GM21381 (cell line): ENCODE measurements at regions not wholly inside any gene's neighbourhood (a gene's known extent, or its start where the extent isn't known, plus 50 kb on each side); places are given as distances from the start of the nearest gene placed in this dataset.
"Not testable (repeated sequence)": the region's sequence is repeated elsewhere in the genome, so short reads cannot be mapped to it uniquely, and the experiment has no call there.

Experiments
- ATAC-seq: cut with Tn5 transposase; IDR thresholded peaks from one replicate; pipeline ENCODE4 v1.9.1; 2021; ENCODE audit warnings: mild to moderate bottlenecking, moderate library complexity; ENCODE audit not compliant: unreplicated experiment

DNA sequence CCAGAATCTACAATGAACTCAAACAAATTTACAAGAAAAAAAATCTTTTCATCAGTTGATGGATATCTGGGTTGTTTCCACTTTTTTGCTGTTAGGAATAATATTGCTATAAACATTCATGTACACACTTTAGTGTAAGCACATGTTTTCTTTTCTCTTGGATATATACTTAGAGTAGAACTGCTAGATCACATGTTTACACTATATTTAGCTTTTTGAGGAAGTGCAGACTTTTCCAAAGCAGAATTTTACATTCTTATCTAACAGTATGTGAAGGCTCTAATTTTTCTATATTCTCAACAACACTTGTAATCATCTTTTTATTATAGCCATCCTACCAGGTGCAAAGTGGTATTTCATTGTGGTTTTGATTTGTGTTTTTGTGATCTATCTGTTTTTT lies 103.6 kb upstream of the RMP24 start:
- ATAC-seq: no peak

- no peak for ATAC-seq
These were observed 101.1 kb upstream of the RMP24 start for GRCh38 chr18:35871337-35871736.

- no peak for ATAC-seq
These were observed 96.9 kb upstream of the RMP24 start for GRCh38 chr18:35875566-35875965.

GRCh38 chr18:35876243-35876642 lies 96.2 kb upstream of the RMP24 start:
- no peak for ATAC-seq

- no peak for ATAC-seq
These were observed 91.6 kb upstream of the RMP24 start for GRCh38 chr18:35880788-35881455.

GRCh38 chr18:35888329-35888728 lies 84.2 kb upstream of the RMP24 start:
- ATAC-seq: no peak

DNA sequence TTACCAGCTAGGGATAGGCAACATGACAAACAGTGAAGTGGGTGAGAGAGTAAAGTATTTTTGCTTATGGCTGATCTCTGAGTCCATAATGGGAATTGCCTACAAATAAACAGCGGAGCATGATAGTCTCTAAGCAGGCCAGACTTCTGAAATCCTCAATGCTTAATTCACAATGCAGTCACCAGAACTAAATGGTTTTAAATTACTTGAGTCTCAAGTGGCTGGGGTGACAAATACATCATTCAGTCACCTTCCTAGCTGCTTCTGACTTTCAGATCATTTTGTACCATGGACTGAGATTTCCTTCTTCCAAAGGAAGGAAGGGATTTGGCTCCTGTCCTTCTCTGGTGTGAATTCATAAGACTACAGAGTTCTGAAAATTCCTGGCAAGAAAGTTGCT lies 82.8 kb upstream of the RMP24 start:
- no peak for ATAC-seq

DNA sequence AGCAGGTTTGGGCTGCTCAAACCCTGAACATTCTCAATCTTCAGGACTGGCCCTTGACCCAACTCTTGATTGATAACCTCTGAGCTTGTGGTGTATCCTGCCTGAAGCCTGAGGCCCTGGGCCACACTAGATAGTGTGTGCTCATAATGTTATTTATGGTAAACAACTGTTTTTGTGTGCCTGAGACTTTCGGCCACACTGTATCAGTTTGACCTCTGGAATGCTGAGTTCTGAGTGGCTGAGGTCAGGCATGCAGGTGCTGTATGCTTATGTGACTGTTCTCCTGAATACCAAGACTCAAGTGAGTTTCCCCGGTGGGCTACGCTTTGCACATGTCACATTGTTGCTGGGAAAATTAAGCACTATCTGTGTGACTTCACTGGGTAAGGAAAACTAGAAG lies 82.2 kb upstream of the RMP24 start:
- no peak for ATAC-seq

GRCh38 chr18:35892118-35892517 lies 80.4 kb upstream of the RMP24 start:
- no peak for ATAC-seq

GRCh38 chr18:35897481-35897880 lies 75.0 kb upstream of the RMP24 start:
- not testable (repeated sequence) for ATAC-seq

DNA sequence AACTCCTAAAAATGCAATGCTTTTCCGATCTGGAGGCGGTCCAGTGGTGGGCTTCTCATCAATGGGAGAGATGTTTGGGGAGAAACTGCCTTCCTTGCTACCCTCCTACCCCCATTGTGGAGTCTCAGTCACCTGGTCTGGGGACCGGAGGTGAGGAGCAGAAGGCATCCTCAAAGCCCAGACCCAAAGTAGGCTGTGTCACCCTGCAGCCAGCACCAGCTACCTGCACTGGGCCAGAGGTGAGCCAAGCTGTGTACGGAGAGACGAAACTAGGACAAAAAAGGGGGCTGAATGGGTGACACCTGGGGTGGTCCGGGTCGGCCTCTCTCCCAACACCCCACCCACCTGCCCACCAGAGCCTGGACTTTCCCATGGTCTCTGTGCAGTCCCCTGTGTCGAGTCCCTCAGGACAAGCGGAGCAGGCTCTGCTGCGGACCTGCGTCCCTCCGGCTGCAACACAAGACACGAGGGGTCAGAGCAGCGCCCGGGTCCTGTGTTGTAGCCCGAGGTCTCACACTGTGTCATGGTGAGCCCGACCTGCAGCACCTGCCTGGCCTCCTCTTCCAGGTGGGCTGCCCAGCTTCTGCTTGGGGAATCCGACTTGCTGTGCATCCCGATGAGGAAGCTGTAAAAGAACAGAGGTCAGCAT lies 68.0 kb upstream of the RMP24 start:
- ATAC-seq: no peak

DNA sequence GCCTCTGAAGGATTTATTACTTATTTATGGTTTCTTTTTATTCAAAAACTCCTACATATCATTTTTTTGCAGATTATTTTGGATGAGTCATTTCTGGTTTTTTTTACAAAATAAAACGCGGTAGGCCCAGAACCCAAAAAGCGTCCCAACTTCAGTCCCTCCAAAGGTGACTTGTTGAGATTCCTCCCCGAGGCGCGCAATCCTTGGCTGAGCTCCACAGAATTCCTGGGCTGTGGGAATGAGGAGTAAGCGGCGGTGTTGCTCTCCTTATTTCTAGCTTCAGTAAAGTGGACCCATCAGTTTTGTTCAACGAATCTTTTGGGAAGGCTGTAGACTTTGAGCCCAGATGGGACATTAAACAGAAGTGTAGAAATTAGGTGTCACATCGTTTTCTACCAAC lies 67.0 kb upstream of the RMP24 start:
- ATAC-seq: no peak

GRCh38 chr18:35906291-35906690 lies 66.2 kb upstream of the RMP24 start:
- ATAC-seq: not testable (repeated sequence)

DNA sequence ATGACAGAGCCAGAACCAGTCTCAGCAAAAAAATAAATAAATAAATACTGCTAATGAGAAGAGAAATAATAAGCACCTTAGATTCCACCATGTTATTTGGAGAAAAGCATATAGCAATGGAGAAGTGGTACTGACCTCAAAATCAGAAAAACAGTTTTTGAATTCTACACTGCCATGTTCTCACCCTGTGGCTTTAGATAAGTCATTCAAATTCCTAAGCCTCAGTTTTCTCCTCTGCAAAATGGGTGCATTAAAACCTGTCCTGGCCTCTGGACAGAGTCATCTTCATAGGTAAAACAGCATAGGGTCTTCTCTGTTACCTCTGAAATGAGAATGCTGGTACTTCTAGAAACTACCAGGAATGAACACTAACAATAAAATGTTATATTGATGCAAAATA lies 62.2 kb upstream of the RMP24 start:
- ATAC-seq: no peak

DNA sequence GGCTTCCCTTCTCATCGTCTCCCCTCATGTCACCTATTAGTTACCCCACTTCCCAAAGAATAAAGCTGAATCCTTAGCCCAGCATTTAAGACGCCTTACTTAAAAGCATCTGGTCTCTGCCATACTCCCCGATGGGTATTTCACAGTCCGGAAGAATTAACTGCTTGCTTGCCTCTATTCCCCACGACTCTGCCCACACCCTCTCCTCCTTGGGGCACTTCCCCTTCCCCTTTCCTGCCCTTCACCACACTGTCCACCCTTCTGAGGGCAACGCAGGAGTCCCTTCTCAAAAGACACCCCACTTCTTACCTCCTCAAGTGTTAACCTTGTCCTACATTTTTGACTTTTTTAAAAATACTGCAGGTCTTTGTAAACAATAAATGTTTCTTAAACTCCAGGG lies 60.1 kb upstream of the RMP24 start:
- no peak for ATAC-seq

DNA sequence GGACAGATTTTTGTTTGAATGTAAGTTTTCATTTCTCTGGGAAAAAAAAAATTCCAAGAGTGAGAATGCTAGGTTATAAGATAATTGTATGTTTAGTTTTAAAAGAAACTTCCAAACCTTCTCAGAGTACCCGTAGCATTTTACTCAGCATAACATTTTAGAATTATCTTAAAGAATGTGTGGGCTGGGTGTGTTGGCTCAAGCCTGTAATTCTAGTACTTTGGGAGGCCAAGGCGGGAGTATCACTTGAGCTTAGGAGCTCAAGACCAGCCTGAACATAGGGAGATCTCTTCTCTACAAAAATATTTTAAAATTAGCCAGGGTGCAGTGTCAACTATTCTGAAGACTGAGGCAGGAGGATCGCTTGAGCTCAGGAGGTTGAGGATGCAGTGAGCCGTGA lies 57.4 kb upstream of the RMP24 start:
- no peak for ATAC-seq

- ATAC-seq: no peak
These were observed 55.4 kb upstream of the RMP24 start for GRCh38 chr18:35917043-35917442.

DNA sequence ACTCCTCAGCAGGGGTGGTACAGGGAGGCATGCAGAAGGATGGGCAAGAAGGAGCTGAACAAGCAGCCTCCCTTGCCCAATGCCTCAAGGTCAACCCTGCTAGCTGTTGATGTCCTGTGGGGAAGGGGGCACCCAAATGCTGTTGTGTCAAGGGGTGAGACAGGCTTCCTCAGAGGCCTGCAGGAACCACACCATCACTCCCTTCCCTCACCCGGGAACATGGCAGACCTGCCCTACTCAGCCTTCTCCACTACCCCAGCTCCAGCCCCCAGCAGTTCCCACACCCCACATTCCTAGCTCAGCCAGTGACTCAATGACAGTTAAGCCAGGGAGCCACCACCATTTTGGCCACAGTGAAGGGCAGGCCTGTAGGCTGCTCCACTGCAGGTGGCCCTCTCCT lies 53.9 kb upstream of the RMP24 start:
- no peak for ATAC-seq

GRCh38 chr18:35919179-35919578 lies 53.3 kb upstream of the RMP24 start:
- no peak for ATAC-seq

- no peak for ATAC-seq
These were observed 51.9 kb upstream of the RMP24 start for GRCh38 chr18:35920623-35921022.
